ENCODE measurements at regions not wholly inside any gene's neighbourhood (a gene's known extent, or its start where the extent isn't known, plus 50 kb on each side); places are given as distances from the start of the nearest gene placed in this dataset.

- TF ChIP-seq POLR2AphosphoS5 (IDR thresholded peaks at IDR 0.05; ENCODE audit: low read depth, low read length): no peak
- TF ChIP-seq REST (IDR thresholded peaks at IDR 0.05; ENCODE audit: insufficient read depth in 1 of 2, low read depth in 2 of 2, low read length in 2 of 2): no peak
- no peak for TF ChIP-seq TAF1 (IDR thresholded peaks at IDR 0.05; ENCODE audit: borderline replicate concordance, insufficient read depth, low read length)
Measured at GRCh38 chr5:142211918-142212317, 103.3 kb downstream of the NDFIP1 start.
